Fibroblast of the aortic adventitia (primary cell): ENCODE measurements at regions not wholly inside any gene's neighbourhood (a gene's known extent, or its start where the extent isn't known, plus 50 kb on each side); places are given as distances from the start of the nearest gene placed in this dataset.

Source experiments
- DNase-seq: peaks from one replicate; pipeline ENCODE4 v3.0.0-alpha.2; 2010; ENCODE audit warnings: low read depth
- H3K4me3 ChIP-seq: 2 replicates; pipeline ENCODE4 v1.5.1; 2011; ENCODE audit warnings: low read depth, mild to moderate bottlenecking, control low read depth, low read length, moderate library complexity
- TF ChIP-seq, protein P1 (sequence below): IDR thresholded peaks from 2 replicates; pipeline ENCODE4 v1.5.1; 2011; ENCODE audit warnings: mild to moderate bottlenecking, low read length, control low read depth, inconsistent platforms; ENCODE audit not compliant: insufficient read depth

DNA sequence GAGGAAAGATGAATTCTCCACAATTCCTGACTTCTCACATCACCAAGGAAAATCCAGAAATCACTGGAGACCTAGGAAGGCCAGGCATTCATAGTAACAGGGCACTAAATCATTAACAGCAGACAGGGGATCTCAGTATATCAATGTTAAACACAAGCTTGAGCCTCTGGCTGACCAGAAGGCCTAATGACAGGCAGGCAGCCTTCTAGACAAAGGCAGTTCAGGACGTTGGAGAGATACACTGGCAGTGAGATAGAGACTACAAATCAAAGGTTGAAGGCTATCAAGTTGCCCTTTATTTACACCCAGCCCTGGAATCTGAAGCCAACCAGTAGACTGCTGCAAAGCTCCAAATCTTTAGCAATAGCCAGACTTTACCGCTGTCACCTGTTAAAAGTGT lies 422.8 kb upstream of the CCL2 start:
- DNase-seq, result no peak
- no peak overlapping the region for H3K4me3 ChIP-seq
- TF ChIP-seq, protein P1, sequence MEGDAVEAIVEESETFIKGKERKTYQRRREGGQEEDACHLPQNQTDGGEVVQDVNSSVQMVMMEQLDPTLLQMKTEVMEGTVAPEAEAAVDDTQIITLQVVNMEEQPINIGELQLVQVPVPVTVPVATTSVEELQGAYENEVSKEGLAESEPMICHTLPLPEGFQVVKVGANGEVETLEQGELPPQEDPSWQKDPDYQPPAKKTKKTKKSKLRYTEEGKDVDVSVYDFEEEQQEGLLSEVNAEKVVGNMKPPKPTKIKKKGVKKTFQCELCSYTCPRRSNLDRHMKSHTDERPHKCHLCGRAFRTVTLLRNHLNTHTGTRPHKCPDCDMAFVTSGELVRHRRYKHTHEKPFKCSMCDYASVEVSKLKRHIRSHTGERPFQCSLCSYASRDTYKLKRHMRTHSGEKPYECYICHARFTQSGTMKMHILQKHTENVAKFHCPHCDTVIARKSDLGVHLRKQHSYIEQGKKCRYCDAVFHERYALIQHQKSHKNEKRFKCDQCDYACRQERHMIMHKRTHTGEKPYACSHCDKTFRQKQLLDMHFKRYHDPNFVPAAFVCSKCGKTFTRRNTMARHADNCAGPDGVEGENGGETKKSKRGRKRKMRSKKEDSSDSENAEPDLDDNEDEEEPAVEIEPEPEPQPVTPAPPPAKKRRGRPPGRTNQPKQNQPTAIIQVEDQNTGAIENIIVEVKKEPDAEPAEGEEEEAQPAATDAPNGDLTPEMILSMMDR, result no peak

DNA sequence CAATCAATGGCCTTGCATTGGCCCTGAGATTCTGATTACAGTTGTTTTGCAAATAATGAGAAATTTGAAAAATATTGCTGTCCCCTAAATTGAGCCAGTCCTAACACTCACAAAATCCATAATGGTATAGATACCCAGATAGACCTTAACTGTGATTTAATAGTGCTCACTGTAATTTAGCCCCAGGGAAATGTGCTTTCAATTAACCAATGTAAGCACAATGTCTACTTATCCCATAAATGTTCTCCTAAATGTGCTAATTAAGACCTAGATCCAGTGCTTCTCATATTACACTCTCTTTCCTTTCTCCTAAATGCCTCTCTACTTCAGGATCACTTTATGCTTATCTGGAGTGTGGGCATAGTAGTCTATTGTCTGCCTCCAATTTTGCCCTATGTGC lies 417.8 kb upstream of the CCL2 start:
- TF ChIP-seq, protein P1, result no peak
- no peak overlapping the region for H3K4me3 ChIP-seq

DNA sequence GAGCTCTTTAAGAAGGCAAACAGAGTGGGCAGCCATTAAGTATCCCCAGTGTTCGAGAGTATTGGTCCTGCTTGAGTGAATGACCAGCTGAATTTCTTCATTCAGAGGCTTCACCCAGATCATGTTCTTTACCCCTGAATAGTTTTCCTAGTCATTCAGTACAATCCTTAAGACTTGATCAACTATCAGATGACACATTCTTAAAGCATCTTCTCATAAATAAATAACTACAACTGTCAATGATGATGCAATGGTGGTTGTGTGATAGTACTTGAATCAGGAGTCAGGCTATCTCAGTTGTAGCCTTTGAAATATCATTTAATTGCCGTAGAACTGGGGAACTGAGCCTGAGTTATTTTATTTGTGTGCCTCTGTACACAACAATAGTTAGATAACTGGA lies 416.8 kb upstream of the CCL2 start:
- TF ChIP-seq, protein P1, result no peak
- DNase-seq, result no peak
- no peak overlapping the region for H3K4me3 ChIP-seq

More for the DNA sequence above, 417.8 kb upstream of the CCL2 start:
- DNase-seq, result no peak

DNA sequence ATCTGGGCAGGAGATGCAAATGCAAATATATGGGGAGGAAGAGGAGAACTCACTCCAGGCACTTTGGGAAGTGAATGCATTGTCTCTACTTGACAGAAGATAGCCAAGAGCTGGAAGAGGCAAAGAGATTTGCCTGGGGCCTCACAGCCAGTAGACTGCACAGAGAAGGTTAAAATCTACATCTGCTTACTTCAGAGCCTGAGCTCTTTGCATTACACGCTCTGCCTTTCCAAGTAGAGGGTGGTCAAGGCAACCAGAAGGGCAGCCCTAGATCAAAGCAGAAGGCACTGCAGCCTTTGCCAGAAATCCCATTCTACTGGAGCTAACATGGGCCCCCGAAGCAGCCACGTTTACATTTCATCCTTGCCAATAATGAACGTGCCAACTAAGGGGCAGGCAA lies 407.2 kb upstream of the CCL2 start:
- no peak overlapping the region for H3K4me3 ChIP-seq
- TF ChIP-seq, protein P1, result no peak
- DNase-seq, result no peak

DNA sequence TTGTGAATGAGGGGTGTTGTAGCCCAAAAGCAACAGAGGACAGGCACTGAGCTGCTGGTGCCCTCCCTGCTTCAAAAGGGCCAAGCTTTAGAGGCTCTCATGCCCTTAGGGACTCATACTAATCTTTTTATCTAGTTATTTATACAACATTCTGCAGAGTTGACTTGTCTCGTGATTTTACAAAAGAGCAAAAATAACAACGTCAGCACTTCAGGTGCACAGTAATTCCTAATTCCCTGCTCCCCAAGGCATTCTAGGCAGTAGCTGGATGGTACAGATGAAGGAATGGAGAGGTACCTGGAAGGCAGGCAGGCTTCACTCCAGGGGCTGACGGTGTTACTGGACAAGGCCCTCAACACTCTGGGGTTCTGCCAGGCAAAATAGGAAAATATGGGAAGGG lies 406.7 kb upstream of the CCL2 start:
- H3K4me3 ChIP-seq, result no peak overlapping the region
- DNase-seq, result no peak
- TF ChIP-seq, protein P1, result no peak

DNA sequence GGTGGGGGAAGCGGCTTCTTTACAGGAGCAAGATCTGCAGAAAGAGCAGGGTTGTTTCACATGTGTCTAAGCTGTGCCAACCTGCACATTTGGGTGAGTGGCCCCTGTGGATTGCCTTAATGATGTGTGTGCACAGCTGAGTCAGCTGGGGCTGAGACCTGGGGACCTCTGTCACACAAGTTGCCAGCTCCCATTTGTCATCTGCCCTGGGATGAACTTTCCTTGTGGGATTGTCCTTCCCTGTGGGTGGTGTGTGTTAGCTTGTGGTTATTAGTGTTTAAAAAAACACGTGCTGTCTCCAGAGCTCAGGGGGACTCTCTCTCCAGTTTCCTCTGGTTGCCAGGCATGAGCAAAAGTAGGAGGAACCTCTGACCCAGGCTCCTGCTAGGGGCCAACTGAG lies 400.5 kb upstream of the CCL2 start:
- DNase-seq, result no peak
- H3K4me3 ChIP-seq, result no peak overlapping the region
- TF ChIP-seq, protein P1, result no peak

DNA sequence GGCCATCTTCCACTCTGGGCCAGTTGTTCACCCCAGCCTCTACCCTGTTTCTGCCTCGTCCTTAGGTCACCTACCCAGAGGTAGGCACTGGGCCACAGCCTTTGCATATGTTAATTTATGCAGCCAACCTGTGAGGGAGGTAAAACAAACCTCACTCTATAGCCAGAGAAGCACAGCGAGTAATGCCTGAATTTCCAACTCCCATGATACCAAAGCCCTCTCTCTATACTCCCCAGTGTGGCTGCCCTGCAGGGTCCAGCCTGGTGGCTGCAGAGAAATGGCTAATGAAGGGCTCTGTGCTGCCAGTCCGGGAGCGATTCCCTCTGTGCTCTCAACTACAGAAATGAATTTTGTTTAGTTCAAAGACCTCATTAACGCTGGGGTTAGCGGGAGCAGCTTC lies 397.0 kb upstream of the CCL2 start:
- no peak for DNase-seq
- TF ChIP-seq, protein P1, result no peak
- no peak overlapping the region for H3K4me3 ChIP-seq
